ENCODE measurements at regions not wholly inside any gene's neighbourhood (a gene's known extent, or its start where the extent isn't known, plus 50 kb on each side); places are given as distances from the start of the nearest gene placed in this dataset.
A peak's percentile ranks its signal among the peaks of the same experiment; 100 is the strongest.

GRCh38 chr7:20035279-20035875 is 181.8 kb downstream of the MACC1 start:
- Histone ChIP-seq H3K9me3 (ENCODE audit: control extremely low read depth in 1 of 5, control insufficient read depth in 4 of 5, insufficient read depth in 2 of 5, low read depth in 1 of 5, low read length in 4 of 5) (no peaks in the 10 kb centered on the region), H3K36me3 (ENCODE audit: control insufficient read depth in 4 of 4, insufficient read depth in 4 of 4, low read length in 3 of 4) (no peaks in the 10 kb centered on the region), H3K27me3 (replicated peaks in 2 of 5; ENCODE audit: control insufficient read depth in 4 of 5, insufficient read depth in 5 of 5, low read length in 4 of 5) (no peaks in the 10 kb centered on the region), H3K4me1 (ENCODE audit: control extremely low read depth in 1 of 4, control insufficient read depth in 4 of 4, insufficient read depth in 4 of 4, low read length in 3 of 4) (peaks cover 0 to 3% (median 0%) of the 10 kb centered on the region in 4 experiments), H3K4me3 (ENCODE audit: control insufficient read depth in 1 of 7, extremely low read depth in 1 of 7, insufficient read depth in 4 of 7, low read depth in 2 of 7, low read length in 6 of 7) (no peak overlapping the region), H3K27ac (ENCODE audit: insufficient read depth in 1 of 2, low read depth in 1 of 2, low read length in 2 of 2, poor library complexity in 1 of 2, severe bottlenecking in 2 of 2) (no peak overlapping the region)
- DNase-seq = no peak
- POLR2A ChIA-PET = no interaction called here
- WGBS (ENCODE audit: insufficient coverage) = 89% methylated on average over 5 of the region's 5 CpGs
- CTCF ChIA-PET = no interaction called here

DNA sequence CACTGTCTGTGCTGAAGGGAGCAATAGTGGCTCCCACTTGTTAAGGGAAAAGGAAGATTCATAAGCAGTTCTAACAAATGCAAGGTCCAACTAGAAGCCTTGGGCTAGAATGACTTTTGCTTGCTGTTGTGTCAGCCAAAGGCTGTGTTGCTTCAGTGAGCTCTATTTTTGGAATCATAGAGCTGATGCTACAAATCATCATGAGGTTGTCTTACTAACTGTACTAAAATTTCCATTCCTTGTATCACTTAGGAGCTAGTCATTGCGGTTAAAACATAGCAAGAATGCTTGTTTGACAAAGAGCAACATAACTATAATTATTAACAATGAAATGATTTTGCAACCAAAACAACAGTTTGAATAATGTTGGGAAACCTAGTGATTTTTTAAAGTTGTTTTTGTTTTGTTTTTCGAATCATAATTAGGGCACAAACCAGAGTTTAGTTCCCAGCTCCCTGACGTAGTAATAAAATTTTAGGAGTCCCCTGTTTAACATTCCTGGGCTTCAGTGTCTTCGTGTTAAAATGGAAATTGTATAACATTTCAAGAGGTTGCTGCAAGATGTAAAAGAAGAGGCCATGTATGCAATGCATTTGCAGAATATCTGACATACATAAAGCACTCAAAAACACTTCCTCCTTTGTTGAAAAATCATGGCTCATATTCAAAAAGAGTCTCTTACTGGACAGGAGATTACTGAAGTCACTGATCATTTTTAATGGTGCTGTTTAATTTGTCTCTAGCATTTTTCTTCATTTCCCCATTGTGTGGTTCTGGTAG is 183.4 kb downstream of the MACC1 start:
- Histone ChIP-seq H3K9me3 (ENCODE audit: control extremely low read depth in 1 of 5, control insufficient read depth in 4 of 5, insufficient read depth in 2 of 5, low read depth in 1 of 5, low read length in 4 of 5) (no peaks in the 10 kb centered on the region), H3K27ac (ENCODE audit: insufficient read depth in 1 of 2, low read depth in 1 of 2, low read length in 2 of 2, poor library complexity in 1 of 2, severe bottlenecking in 2 of 2) (no peak overlapping the region), H3K36me3 (ENCODE audit: control insufficient read depth in 4 of 4, insufficient read depth in 4 of 4, low read length in 3 of 4) (no peaks in the 10 kb centered on the region), H3K4me1 (ENCODE audit: control extremely low read depth in 1 of 4, control insufficient read depth in 4 of 4, insufficient read depth in 4 of 4, low read length in 3 of 4) (peaks cover 0 to 3% (median 0%) of the 10 kb centered on the region in 4 experiments), H3K27me3 (replicated peaks in 2 of 5; ENCODE audit: control insufficient read depth in 4 of 5, insufficient read depth in 5 of 5, low read length in 4 of 5) (no peaks in the 10 kb centered on the region), H3K4me3 (ENCODE audit: control insufficient read depth in 1 of 7, extremely low read depth in 1 of 7, insufficient read depth in 4 of 7, low read depth in 2 of 7, low read length in 6 of 7) (no peak overlapping the region)
- no peak for DNase-seq
- ChIA-PET CTCF (interaction anchor here (0.9 kb wide), 1 partner anchor 70 kb away, joined by 3 read pairs; no protein-coding TSS in a partner anchor), POLR2A (no interaction called here)
- WGBS (ENCODE audit: insufficient coverage) = 100% methylated on average over 1 of the region's 4 CpGs

- Histone ChIP-seq H3K4me3 (ENCODE audit: control insufficient read depth in 1 of 7, extremely low read depth in 1 of 7, insufficient read depth in 4 of 7, low read depth in 2 of 7, low read length in 6 of 7) (no peak overlapping the region), H3K27me3 (replicated peaks in 2 of 5; ENCODE audit: control insufficient read depth in 4 of 5, insufficient read depth in 5 of 5, low read length in 4 of 5) (no peaks in the 10 kb centered on the region), H3K9me3 (ENCODE audit: control extremely low read depth in 1 of 5, control insufficient read depth in 4 of 5, insufficient read depth in 2 of 5, low read depth in 1 of 5, low read length in 4 of 5) (no peaks in the 10 kb centered on the region), H3K4me1 (ENCODE audit: control extremely low read depth in 1 of 4, control insufficient read depth in 4 of 4, insufficient read depth in 4 of 4, low read length in 3 of 4) (peaks cover 0 to 3% (median 0%) of the 10 kb centered on the region in 4 experiments), H3K36me3 (ENCODE audit: control insufficient read depth in 4 of 4, insufficient read depth in 4 of 4, low read length in 3 of 4) (no peaks in the 10 kb centered on the region), H3K27ac (ENCODE audit: insufficient read depth in 1 of 2, low read depth in 1 of 2, low read length in 2 of 2, poor library complexity in 1 of 2, severe bottlenecking in 2 of 2) (no peak overlapping the region)
- CTCF ChIA-PET = no interaction called here
- WGBS (ENCODE audit: insufficient coverage) = no CpG with 5 or more reads among the region's 1 CpG
- no peak for DNase-seq
- POLR2A ChIA-PET = no interaction called here
Observed at GRCh38 chr7:20032741-20033140, 184.4 kb downstream of the MACC1 start.

DNA sequence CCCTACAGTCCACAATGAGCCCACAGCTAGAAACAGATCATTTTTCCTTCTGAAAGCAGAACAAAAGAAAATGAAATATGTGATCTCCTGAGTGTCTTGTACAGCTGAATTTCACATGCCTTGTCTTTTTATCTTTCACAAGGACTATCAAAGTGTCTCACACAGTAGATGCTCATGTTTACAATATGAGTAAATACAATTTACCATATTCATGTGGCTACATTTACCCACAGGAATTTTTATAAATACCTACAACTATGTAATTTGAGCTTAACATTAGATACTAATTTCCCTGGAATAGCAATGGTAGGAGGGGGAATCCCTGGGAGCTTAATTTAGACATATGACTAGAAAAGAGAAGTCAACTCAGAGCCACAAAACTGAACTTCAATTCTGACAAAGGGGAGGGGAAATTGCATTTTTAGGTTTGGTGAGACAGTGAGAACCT is 186.2 kb downstream of the MACC1 start:
- peak in 2 of 3 donors; percentile 7 to 9 for DNase-seq
- CTCF ChIA-PET = no interaction called here
- no peaks in the 10 kb centered on the region for H3K9me3 ChIP-seq (ENCODE audit: control extremely low read depth in 1 of 5, control insufficient read depth in 4 of 5, insufficient read depth in 2 of 5, low read depth in 1 of 5, low read length in 4 of 5)
- H3K27me3 ChIP-seq (replicated peaks in 2 of 5; ENCODE audit: control insufficient read depth in 4 of 5, insufficient read depth in 5 of 5, low read length in 4 of 5) = no peaks in the 10 kb centered on the region
- H3K36me3 ChIP-seq (ENCODE audit: control insufficient read depth in 4 of 4, insufficient read depth in 4 of 4, low read length in 3 of 4) = no peaks in the 10 kb centered on the region
- POLR2A ChIA-PET = interaction anchor here (0.6 kb wide), 1 partner anchor 24 kb away, joined by 3 read pairs; no protein-coding TSS in a partner anchor
- H3K4me1 ChIP-seq (ENCODE audit: control extremely low read depth in 1 of 4, control insufficient read depth in 4 of 4, insufficient read depth in 4 of 4, low read length in 3 of 4) = peaks cover 0 to 3% (median 0%) of the 10 kb centered on the region in 4 experiments
- H3K27ac ChIP-seq (ENCODE audit: insufficient read depth in 1 of 2, low read depth in 1 of 2, low read length in 2 of 2, poor library complexity in 1 of 2, severe bottlenecking in 2 of 2) = no peak overlapping the region
- H3K4me3 ChIP-seq (ENCODE audit: control insufficient read depth in 1 of 7, extremely low read depth in 1 of 7, insufficient read depth in 4 of 7, low read depth in 2 of 7, low read length in 6 of 7) = no peak overlapping the region

GRCh38 chr7:20030417-20030816 is 186.8 kb downstream of the MACC1 start:
- Histone ChIP-seq H3K4me1 (ENCODE audit: control extremely low read depth in 1 of 4, control insufficient read depth in 4 of 4, insufficient read depth in 4 of 4, low read length in 3 of 4) (peaks cover 0 to 3% (median 0%) of the 10 kb centered on the region in 4 experiments), H3K27me3 (replicated peaks in 2 of 5; ENCODE audit: control insufficient read depth in 4 of 5, insufficient read depth in 5 of 5, low read length in 4 of 5) (no peaks in the 10 kb centered on the region), H3K27ac (ENCODE audit: insufficient read depth in 1 of 2, low read depth in 1 of 2, low read length in 2 of 2, poor library complexity in 1 of 2, severe bottlenecking in 2 of 2) (no peak overlapping the region), H3K36me3 (ENCODE audit: control insufficient read depth in 4 of 4, insufficient read depth in 4 of 4, low read length in 3 of 4) (no peaks in the 10 kb centered on the region), H3K9me3 (ENCODE audit: control extremely low read depth in 1 of 5, control insufficient read depth in 4 of 5, insufficient read depth in 2 of 5, low read depth in 1 of 5, low read length in 4 of 5) (no peaks in the 10 kb centered on the region), H3K4me3 (ENCODE audit: control insufficient read depth in 1 of 7, extremely low read depth in 1 of 7, insufficient read depth in 4 of 7, low read depth in 2 of 7, low read length in 6 of 7) (no peak overlapping the region)
- POLR2A ChIA-PET = interaction anchor here (0.6 kb wide), 2 partner anchors 12 to 24 kb away, joined by 3 read pairs; no protein-coding TSS in a partner anchor
- CTCF ChIA-PET = no interaction called here
- no CpG with 5 or more reads among the region's 2 CpGs for WGBS (ENCODE audit: insufficient coverage)
- DNase-seq = no peak

GRCh38 chr7:20026762-20027161 is 190.4 kb downstream of the MACC1 start:
- 100% methylated on average over 1 of the region's 4 CpGs for WGBS (ENCODE audit: insufficient coverage)
- Histone ChIP-seq H3K9me3 (ENCODE audit: control extremely low read depth in 1 of 5, control insufficient read depth in 4 of 5, insufficient read depth in 2 of 5, low read depth in 1 of 5, low read length in 4 of 5) (peaks cover 0 to under 1% (median 0%) of the 10 kb centered on the region in 5 experiments), H3K27ac (ENCODE audit: insufficient read depth in 1 of 2, low read depth in 1 of 2, low read length in 2 of 2, poor library complexity in 1 of 2, severe bottlenecking in 2 of 2) (no peak overlapping the region), H3K4me3 (ENCODE audit: control insufficient read depth in 1 of 7, extremely low read depth in 1 of 7, insufficient read depth in 4 of 7, low read depth in 2 of 7, low read length in 6 of 7) (no peak overlapping the region), H3K27me3 (replicated peaks in 2 of 5; ENCODE audit: control insufficient read depth in 4 of 5, insufficient read depth in 5 of 5, low read length in 4 of 5) (no peaks in the 10 kb centered on the region), H3K4me1 (ENCODE audit: control extremely low read depth in 1 of 4, control insufficient read depth in 4 of 4, insufficient read depth in 4 of 4, low read length in 3 of 4) (peaks cover 0 to 3% (median 0%) of the 10 kb centered on the region in 4 experiments), H3K36me3 (ENCODE audit: control insufficient read depth in 4 of 4, insufficient read depth in 4 of 4, low read length in 3 of 4) (no peaks in the 10 kb centered on the region)
- DNase-seq = no peak
- ChIA-PET POLR2A (no interaction called here), CTCF (no interaction called here)

GRCh38 chr7:20021831-20022230 is 195.4 kb downstream of the MACC1 start:
- peaks cover 0 to 16% (median 4%) of the 10 kb centered on the region in 4 experiments for H3K4me1 ChIP-seq (ENCODE audit: control extremely low read depth in 1 of 4, control insufficient read depth in 4 of 4, insufficient read depth in 4 of 4, low read length in 3 of 4)
- WGBS (ENCODE audit: insufficient coverage) = no CpG with 5 or more reads among the region's 1 CpG
- peak in 2 of 3 donors; percentile 47 to 59 for DNase-seq
- ChIA-PET POLR2A (no interaction called here), CTCF (interaction anchor here (0.6 kb wide), 1 partner anchor 300 kb away, joined by 4 read pairs; no protein-coding TSS in a partner anchor)
- H3K27ac ChIP-seq (ENCODE audit: insufficient read depth in 1 of 2, low read depth in 1 of 2, low read length in 2 of 2, poor library complexity in 1 of 2, severe bottlenecking in 2 of 2) = no peak overlapping the region
- H3K36me3 ChIP-seq (ENCODE audit: control insufficient read depth in 4 of 4, insufficient read depth in 4 of 4, low read length in 3 of 4) = no peaks in the 10 kb centered on the region
- H3K4me3 ChIP-seq (ENCODE audit: control insufficient read depth in 1 of 7, extremely low read depth in 1 of 7, insufficient read depth in 4 of 7, low read depth in 2 of 7, low read length in 6 of 7) = no peak overlapping the region
- H3K27me3 ChIP-seq (replicated peaks in 2 of 5; ENCODE audit: control insufficient read depth in 4 of 5, insufficient read depth in 5 of 5, low read length in 4 of 5) = no peaks in the 10 kb centered on the region
- peaks cover 0 to 5% (median 0%) of the 10 kb centered on the region in 5 experiments for H3K9me3 ChIP-seq (ENCODE audit: control extremely low read depth in 1 of 5, control insufficient read depth in 4 of 5, insufficient read depth in 2 of 5, low read depth in 1 of 5, low read length in 4 of 5)

Measured in common myeloid progenitor, CD34-positive (primary cell).